ENCODE measurements at regions not wholly inside any gene's neighbourhood (a gene's known extent, or its start where the extent isn't known, plus 50 kb on each side); places are given as distances from the start of the nearest gene placed in this dataset.
"Not testable (repeated sequence)": the region's sequence is repeated elsewhere in the genome, so short reads cannot be mapped to it uniquely, and the experiment has no call there.

GRCh38 chr12:74665690-74666089 lies 128.1 kb downstream of the ATXN7L3B start:
- H3K27ac ChIP-seq = no peak overlapping the region

GRCh38 chr12:74671421-74671820 lies 133.8 kb downstream of the ATXN7L3B start:
- H3K27ac ChIP-seq = no peak overlapping the region
- TF ChIP-seq CTCF (IDR thresholded peaks at IDR 0.05) (no peak), ZFX (IDR thresholded peaks at IDR 0.05; ENCODE audit: borderline replicate concordance) (no peak)

More at GRCh38 chr12:74665690-74666089, 128.1 kb downstream of the ATXN7L3B start:
- TF ChIP-seq CTCF (IDR thresholded peaks at IDR 0.05) (no peak), ZFX (IDR thresholded peaks at IDR 0.05; ENCODE audit: borderline replicate concordance) (no peak)

- not testable (repeated sequence) for H3K27ac ChIP-seq
Measured at GRCh38 chr12:74676955-74677354, 139.3 kb downstream of the ATXN7L3B start.

- no peak overlapping the region for H3K27ac ChIP-seq
- no peak for TF ChIP-seq CTCF (IDR thresholded peaks at IDR 0.05)
- no peak for TF ChIP-seq ZFX (IDR thresholded peaks at IDR 0.05; ENCODE audit: borderline replicate concordance)
Measured at GRCh38 chr12:74685385-74685784, 147.8 kb downstream of the ATXN7L3B start.

- H3K27ac ChIP-seq = no peak overlapping the region
- peak; percentile 85 for TF ChIP-seq CTCF (IDR thresholded peaks at IDR 0.05)
- TF ChIP-seq ZFX (IDR thresholded peaks at IDR 0.05; ENCODE audit: borderline replicate concordance) = no peak
Measured at GRCh38 chr12:74689071-74689655, 151.5 kb downstream of the ATXN7L3B start.

GRCh38 chr12:74689929-74690328 lies 152.3 kb downstream of the ATXN7L3B start:
- TF ChIP-seq CTCF (IDR thresholded peaks at IDR 0.05) = no peak
- no peak for TF ChIP-seq ZFX (IDR thresholded peaks at IDR 0.05; ENCODE audit: borderline replicate concordance)
- no peak overlapping the region for H3K27ac ChIP-seq

- TF ChIP-seq CTCF (IDR thresholded peaks at IDR 0.05) (no peak), ZFX (IDR thresholded peaks at IDR 0.05; ENCODE audit: borderline replicate concordance) (no peak)
- no peak overlapping the region for H3K27ac ChIP-seq
Measured at GRCh38 chr12:74719447-74719846, 181.8 kb downstream of the ATXN7L3B start.

GRCh38 chr12:74722709-74723108 lies 185.1 kb downstream of the ATXN7L3B start:
- TF ChIP-seq CTCF (IDR thresholded peaks at IDR 0.05) (no peak), ZFX (IDR thresholded peaks at IDR 0.05; ENCODE audit: borderline replicate concordance) (no peak)
- H3K27ac ChIP-seq = no peak overlapping the region
